ENCODE measurements at regions not wholly inside any gene's neighbourhood (a gene's known extent, or its start where the extent isn't known, plus 50 kb on each side); places are given as distances from the start of the nearest gene placed in this dataset.

- H3K9me3 ChIP-seq: no peaks in the 10 kb centered on the region
- H3K36me3 ChIP-seq (ENCODE audit: insufficient read depth in 1 of 2, low read depth in 1 of 2): peaks cover 0 to 3% of the 10 kb centered on the region in 2 donors
- ATAC-seq (no peak), DNase-seq (no peak)
- H3K27me3 ChIP-seq (ENCODE audit: insufficient read depth in 3 of 3, low read length in 2 of 3): no peaks in the 10 kb centered on the region
- intact Hi-C loops (cut with DNase I): no loop called here
- no peak for TF ChIP-seq CTCF (IDR thresholded peaks at IDR 0.05)
- no peak overlapping the region for H3K27ac ChIP-seq
- WGBS, 3 donors: 92 to 96% (median 94%) methylated on average over 32 to 33 of the region's 33 CpGs
- H3K4me3 ChIP-seq: no peak overlapping the region
- H3K4me1 ChIP-seq: no peaks in the 10 kb centered on the region
Observed at GRCh38 chr17:83014940-83015910, 64.2 kb upstream of the METRNL start.

- ATAC-seq: no peak
- WGBS, 3 donors: 92 to 93% (median 93%) methylated on average over 23 of the region's 23 CpGs
- TF ChIP-seq CTCF (IDR thresholded peaks at IDR 0.05): no peak
Observed at GRCh38 chr17:83018658-83019193, 60.7 kb upstream of the METRNL start.

GRCh38 chr17:83019376-83019775 is 60.0 kb upstream of the METRNL start:
- Histone ChIP-seq H3K9me3 (no peaks in the 10 kb centered on the region), H3K27ac (no peak overlapping the region), H3K27me3 (ENCODE audit: insufficient read depth in 3 of 3, low read length in 2 of 3) (no peaks in the 10 kb centered on the region), H3K4me3 (no peak overlapping the region), H3K4me1 (no peaks in the 10 kb centered on the region), H3K36me3 (ENCODE audit: insufficient read depth in 1 of 2, low read depth in 1 of 2) (no peaks in the 10 kb centered on the region)
- intact Hi-C loops (cut with DNase I): no loop called here
- WGBS, 3 donors: 77 to 96% (median 78%) methylated on average over 10 of the region's 10 CpGs
- no peak for ATAC-seq
- no peak for DNase-seq
- no peak for TF ChIP-seq CTCF (IDR thresholded peaks at IDR 0.05)

More at GRCh38 chr17:83018658-83019193, 60.7 kb upstream of the METRNL start:
- intact Hi-C loops (cut with DNase I): no loop called here
- H3K27ac ChIP-seq: no peak overlapping the region
- no peaks in the 10 kb centered on the region for H3K4me1 ChIP-seq
- H3K4me3 ChIP-seq: no peak overlapping the region
- peaks cover 0 to 1% of the 10 kb centered on the region in 2 donors for H3K36me3 ChIP-seq (ENCODE audit: insufficient read depth in 1 of 2, low read depth in 1 of 2)
- H3K9me3 ChIP-seq: no peaks in the 10 kb centered on the region
- no peaks in the 10 kb centered on the region for H3K27me3 ChIP-seq (ENCODE audit: insufficient read depth in 3 of 3, low read length in 2 of 3)
- no peak for DNase-seq

GRCh38 chr17:83024218-83024971 is 55.0 kb upstream of the METRNL start:
- Histone ChIP-seq H3K9me3 (no peaks in the 10 kb centered on the region), H3K36me3 (ENCODE audit: insufficient read depth in 1 of 2, low read depth in 1 of 2) (no peaks in the 10 kb centered on the region), H3K27ac (no peak overlapping the region), H3K4me3 (no peak overlapping the region), H3K27me3 (ENCODE audit: insufficient read depth in 3 of 3, low read length in 2 of 3) (no peaks in the 10 kb centered on the region), H3K4me1 (no peaks in the 10 kb centered on the region)
- 89 to 93% (median 92%) methylated on average over 43 of the region's 43 CpGs for WGBS, 3 donors
- TF ChIP-seq CTCF (IDR thresholded peaks at IDR 0.05): no peak
- DNase-seq (no peak), ATAC-seq (no peak)
- intact Hi-C loops (cut with DNase I): no loop called here
